ENCODE measurements at regions not wholly inside any gene's neighbourhood (a gene's known extent, or its start where the extent isn't known, plus 50 kb on each side); places are given as distances from the start of the nearest gene placed in this dataset.

- no peaks in the 10 kb centered on the region for H3K9me3 ChIP-seq (ENCODE audit: control insufficient read depth, low read length, poor library complexity, severe bottlenecking)
- Mint-ChIP-seq H3K4me3 (no peak overlapping the region), H3K36me3 (ENCODE audit: low read depth) (no peaks in the 10 kb centered on the region), H3K27ac (no peak overlapping the region), H3K4me1 (no peaks in the 10 kb centered on the region), H3K27me3 (peaks cover 69% of the 10 kb centered on the region)
- no peak for ATAC-seq
- no peak for DNase-seq
Observed at GRCh38 chr6:3610206-3610605, 141.3 kb downstream of the PXDC1 start.

GRCh38 chr6:3609388-3609787 is 142.1 kb downstream of the PXDC1 start:
- DNase-seq (no peak), ATAC-seq (no peak)
- Mint-ChIP-seq H3K27ac (no peak overlapping the region), H3K36me3 (ENCODE audit: low read depth) (no peaks in the 10 kb centered on the region), H3K27me3 (peaks cover 75% of the 10 kb centered on the region), H3K4me1 (no peaks in the 10 kb centered on the region), H3K4me3 (no peak overlapping the region)
- no peaks in the 10 kb centered on the region for H3K9me3 ChIP-seq (ENCODE audit: control insufficient read depth, low read length, poor library complexity, severe bottlenecking)

- Mint-ChIP-seq H3K4me3 (no peak overlapping the region), H3K36me3 (ENCODE audit: low read depth) (no peaks in the 10 kb centered on the region), H3K27ac (no peak overlapping the region), H3K4me1 (no peaks in the 10 kb centered on the region), H3K27me3 (peaks cover 74% of the 10 kb centered on the region)
- H3K9me3 ChIP-seq (ENCODE audit: control insufficient read depth, low read length, poor library complexity, severe bottlenecking): no peaks in the 10 kb centered on the region
- DNase-seq (no peak), ATAC-seq (no peak)
Observed at GRCh38 chr6:3608159-3608558, 143.4 kb downstream of the PXDC1 start.

- Mint-ChIP-seq H3K36me3 (ENCODE audit: low read depth) (no peaks in the 10 kb centered on the region), H3K4me3 (no peak overlapping the region), H3K27me3 (peaks cover 68% of the 10 kb centered on the region), H3K4me1 (no peaks in the 10 kb centered on the region), H3K27ac (no peak overlapping the region)
- H3K9me3 ChIP-seq (ENCODE audit: control insufficient read depth, low read length, poor library complexity, severe bottlenecking): peaks cover 2% of the 10 kb centered on the region
- DNase-seq (no peak), ATAC-seq (no peak)
Observed at GRCh38 chr6:3607599-3607998, 143.9 kb downstream of the PXDC1 start.

- Mint-ChIP-seq H3K27me3 (peaks cover 64% of the 10 kb centered on the region), H3K27ac (no peak overlapping the region), H3K4me3 (no peak overlapping the region), H3K4me1 (no peaks in the 10 kb centered on the region), H3K36me3 (ENCODE audit: low read depth) (no peaks in the 10 kb centered on the region)
- H3K9me3 ChIP-seq (ENCODE audit: control insufficient read depth, low read length, poor library complexity, severe bottlenecking): peaks cover 4% of the 10 kb centered on the region
- no peak for DNase-seq
- ATAC-seq: no peak
Observed at GRCh38 chr6:3607171-3607570, 144.3 kb downstream of the PXDC1 start.

- no peaks in the 10 kb centered on the region for H3K4me1 Mint-ChIP-seq
- H3K4me3 Mint-ChIP-seq: no peak overlapping the region
- DNase-seq (no peak), ATAC-seq (no peak)
- no peaks in the 10 kb centered on the region for H3K36me3 Mint-ChIP-seq (ENCODE audit: low read depth)
- peaks cover 35% of the 10 kb centered on the region for H3K27me3 Mint-ChIP-seq
- peaks cover 10% of the 10 kb centered on the region for H3K9me3 ChIP-seq (ENCODE audit: control insufficient read depth, low read length, poor library complexity, severe bottlenecking)
- H3K27ac Mint-ChIP-seq: no peak overlapping the region
Observed at GRCh38 chr6:3603340-3604130, 146.7 kb upstream of the SLC22A23 start.

GRCh38 chr6:3601570-3601969 is 144.7 kb upstream of the SLC22A23 start:
- no peak overlapping the region for H3K27ac Mint-ChIP-seq
- no peaks in the 10 kb centered on the region for H3K4me1 Mint-ChIP-seq
- H3K9me3 ChIP-seq (ENCODE audit: control insufficient read depth, low read length, poor library complexity, severe bottlenecking): peaks cover 10% of the 10 kb centered on the region
- ATAC-seq (no peak), DNase-seq (no peak)
- H3K36me3 Mint-ChIP-seq (ENCODE audit: low read depth): no peaks in the 10 kb centered on the region
- no peak overlapping the region for H3K4me3 Mint-ChIP-seq
- peaks cover 32% of the 10 kb centered on the region for H3K27me3 Mint-ChIP-seq

- no peak for ATAC-seq
- Mint-ChIP-seq H3K27ac (no peak overlapping the region), H3K27me3 (peaks cover 45% of the 10 kb centered on the region), H3K4me3 (no peak overlapping the region), H3K4me1 (no peaks in the 10 kb centered on the region), H3K36me3 (ENCODE audit: low read depth) (no peaks in the 10 kb centered on the region)
- H3K9me3 ChIP-seq (ENCODE audit: control insufficient read depth, low read length, poor library complexity, severe bottlenecking): peaks cover 8% of the 10 kb centered on the region
- no peak for DNase-seq
Observed at GRCh38 chr6:3597500-3598064, 140.7 kb upstream of the SLC22A23 start.

GRCh38 chr6:3596766-3597165 is 139.9 kb upstream of the SLC22A23 start:
- H3K4me1 Mint-ChIP-seq: no peaks in the 10 kb centered on the region
- DNase-seq (no peak), ATAC-seq (no peak)
- no peak overlapping the region for H3K4me3 Mint-ChIP-seq
- H3K9me3 ChIP-seq (ENCODE audit: control insufficient read depth, low read length, poor library complexity, severe bottlenecking): peaks cover 6% of the 10 kb centered on the region
- H3K36me3 Mint-ChIP-seq (ENCODE audit: low read depth): no peaks in the 10 kb centered on the region
- peaks cover 48% of the 10 kb centered on the region for H3K27me3 Mint-ChIP-seq
- H3K27ac Mint-ChIP-seq: no peak overlapping the region

- DNase-seq (no peak), ATAC-seq (no peak)
- Mint-ChIP-seq H3K27ac (no peak overlapping the region), H3K4me3 (no peak overlapping the region), H3K4me1 (no peaks in the 10 kb centered on the region), H3K36me3 (ENCODE audit: low read depth) (no peaks in the 10 kb centered on the region), H3K27me3 (peaks cover 56% of the 10 kb centered on the region)
- H3K9me3 ChIP-seq (ENCODE audit: control insufficient read depth, low read length, poor library complexity, severe bottlenecking): no peaks in the 10 kb centered on the region
Observed at GRCh38 chr6:3594201-3594600, 137.4 kb upstream of the SLC22A23 start.

- H3K27me3 Mint-ChIP-seq: peaks cover 57% of the 10 kb centered on the region
Observed at GRCh38 chr6:3593161-3593560, 136.3 kb upstream of the SLC22A23 start.

GRCh38 chr6:3592371-3592941 is 135.6 kb upstream of the SLC22A23 start:
- Mint-ChIP-seq H3K4me1 (no peaks in the 10 kb centered on the region), H3K36me3 (ENCODE audit: low read depth) (no peaks in the 10 kb centered on the region), H3K4me3 (no peak overlapping the region), H3K27me3 (peaks cover 55% of the 10 kb centered on the region), H3K27ac (no peak overlapping the region)
- H3K9me3 ChIP-seq (ENCODE audit: control insufficient read depth, low read length, poor library complexity, severe bottlenecking): no peaks in the 10 kb centered on the region
- DNase-seq: no peak
- no peak for ATAC-seq

More at GRCh38 chr6:3593161-3593560, 136.3 kb upstream of the SLC22A23 start:
- Mint-ChIP-seq H3K4me1 (no peaks in the 10 kb centered on the region), H3K27ac (no peak overlapping the region), H3K36me3 (ENCODE audit: low read depth) (no peaks in the 10 kb centered on the region), H3K4me3 (no peak overlapping the region)
- ATAC-seq: no peak
- DNase-seq: no peak
- H3K9me3 ChIP-seq (ENCODE audit: control insufficient read depth, low read length, poor library complexity, severe bottlenecking): no peaks in the 10 kb centered on the region

- Mint-ChIP-seq H3K36me3 (ENCODE audit: low read depth) (no peaks in the 10 kb centered on the region), H3K4me3 (no peak overlapping the region), H3K27me3 (peaks cover 52% of the 10 kb centered on the region), H3K4me1 (no peaks in the 10 kb centered on the region), H3K27ac (no peak overlapping the region)
- H3K9me3 ChIP-seq (ENCODE audit: control insufficient read depth, low read length, poor library complexity, severe bottlenecking): no peaks in the 10 kb centered on the region
- ATAC-seq: no peak
- no peak for DNase-seq
Observed at GRCh38 chr6:3591970-3592369, 135.1 kb upstream of the SLC22A23 start.

GRCh38 chr6:3587660-3588059 is 130.8 kb upstream of the SLC22A23 start:
- H3K27me3 Mint-ChIP-seq: peaks cover 41% of the 10 kb centered on the region
- H3K4me1 Mint-ChIP-seq: no peaks in the 10 kb centered on the region
- DNase-seq (no peak), ATAC-seq (no peak)
- no peaks in the 10 kb centered on the region for H3K36me3 Mint-ChIP-seq (ENCODE audit: low read depth)
- H3K27ac Mint-ChIP-seq: no peak overlapping the region
- H3K9me3 ChIP-seq (ENCODE audit: control insufficient read depth, low read length, poor library complexity, severe bottlenecking): no peaks in the 10 kb centered on the region
- no peak overlapping the region for H3K4me3 Mint-ChIP-seq
